CD4-positive, alpha-beta T cell treated with Interferon gamma for 1 hour (primary cell): ENCODE measurements at regions not wholly inside any gene's neighbourhood (a gene's known extent, or its start where the extent isn't known, plus 50 kb on each side); places are given as distances from the start of the nearest gene placed in this dataset.
"Not testable (repeated sequence)": the region's sequence is repeated elsewhere in the genome, so short reads cannot be mapped to it uniquely, and the experiment has no call there.

Experiments
- DNase-seq: peaks from one replicate; pipeline ENCODE4 v3.0.0-alpha.2; 2020

DNA sequence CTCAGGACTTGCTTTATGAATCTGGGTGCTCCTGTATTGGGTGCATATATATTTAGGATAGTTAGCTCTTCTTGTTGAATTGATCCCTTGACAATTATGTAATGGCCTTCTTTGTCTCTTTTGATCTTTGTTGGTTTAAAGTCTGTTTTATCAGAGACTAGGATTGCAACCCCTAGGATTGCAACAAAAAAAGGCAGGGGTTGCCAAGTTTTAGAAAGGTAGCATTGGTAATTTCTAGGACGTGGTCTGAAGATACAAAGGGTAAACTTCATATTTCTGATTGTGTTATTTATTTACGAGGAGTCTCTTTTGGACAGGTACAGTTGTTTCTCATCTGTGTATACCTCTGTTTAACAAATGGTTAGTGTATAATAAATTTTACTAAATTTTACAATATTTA, 433.7 kb downstream of the BTG1 start:
- DNase-seq, result not testable (repeated sequence)

DNA sequence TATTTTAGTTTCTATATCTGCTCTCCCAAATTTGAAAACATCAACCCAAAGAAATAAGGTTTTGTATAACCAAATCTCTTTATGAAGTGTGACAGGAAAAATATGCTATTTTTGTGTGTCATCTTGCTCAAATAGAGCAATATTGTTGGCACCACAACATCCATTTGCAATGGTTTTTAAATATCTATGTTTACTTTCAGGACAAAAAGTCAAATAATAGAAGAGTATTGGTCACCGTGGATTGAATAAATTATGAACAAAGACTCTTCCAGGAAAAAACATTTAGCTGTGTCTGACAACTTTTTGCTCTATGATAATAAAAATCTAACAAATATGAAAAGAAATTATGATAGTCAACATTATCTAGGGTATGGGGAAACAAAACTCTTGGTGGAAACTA, 439.2 kb downstream of the BTG1 start:
- no peak for DNase-seq

- no peak for DNase-seq
Measured at GRCh38 chr12:91704446-91704845, 441.2 kb downstream of the BTG1 start.

DNA sequence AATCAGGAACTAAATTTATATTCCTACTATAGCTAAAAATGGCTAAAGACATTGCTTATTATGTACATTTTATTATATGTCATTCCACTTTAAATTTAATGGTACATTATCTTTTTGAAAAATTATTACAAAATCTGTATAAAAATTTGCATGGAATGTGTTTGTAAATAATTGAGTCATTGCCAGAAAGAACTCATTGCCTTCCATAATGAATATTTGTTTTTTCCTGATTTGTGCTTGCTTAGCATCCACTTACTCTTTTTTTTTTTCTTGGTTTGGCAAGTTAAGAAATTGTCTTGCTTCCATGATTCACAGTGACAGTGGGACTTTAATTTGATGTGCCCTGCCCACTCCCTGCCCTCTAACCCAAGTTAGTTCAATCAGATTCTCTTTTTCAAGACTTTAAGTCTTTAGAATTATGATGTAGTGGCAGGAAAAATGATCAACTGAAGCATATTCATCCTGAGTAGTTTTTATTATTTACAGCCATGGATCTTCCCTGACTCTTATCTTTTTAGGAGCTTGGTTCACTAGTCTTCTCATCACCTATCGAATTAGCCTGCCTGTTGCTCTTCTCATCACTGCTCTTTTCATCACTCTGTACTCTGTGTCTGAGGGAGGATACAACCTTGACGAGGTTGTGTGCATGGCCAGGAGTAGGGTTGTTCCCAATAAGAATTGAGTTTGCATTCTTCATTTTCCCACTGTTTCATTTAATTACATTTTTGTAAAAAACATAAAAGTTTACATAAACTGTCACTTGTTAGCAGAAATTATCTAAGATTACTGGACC, 442.0 kb downstream of the BTG1 start:
- DNase-seq, result no peak

- DNase-seq, result no peak
Measured at GRCh38 chr12:91702843-91703425, 442.7 kb downstream of the BTG1 start.

DNA sequence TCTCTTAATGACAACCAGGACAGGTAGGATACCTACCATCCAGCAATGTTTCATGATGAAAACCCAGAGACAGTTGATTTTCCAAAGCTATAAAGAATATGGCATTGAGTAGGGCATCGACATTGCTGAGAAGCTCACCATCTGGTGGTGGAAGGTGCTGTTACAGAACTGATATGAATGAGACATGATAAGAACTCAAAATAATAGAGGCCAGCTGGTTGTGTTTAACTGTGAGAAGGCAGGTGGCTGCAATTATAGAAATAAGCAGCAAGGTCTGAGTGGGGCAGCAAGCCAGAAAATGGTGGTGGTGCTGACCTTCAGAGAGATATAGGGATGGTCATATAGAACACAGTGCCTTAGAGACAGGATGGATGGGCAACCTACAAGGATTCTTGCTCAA, 449.7 kb downstream of the BTG1 start:
- DNase-seq, result no peak

- not testable (repeated sequence) for DNase-seq
Measured at GRCh38 chr12:91695406-91695805, 450.2 kb downstream of the BTG1 start.

GRCh38 chr12:91690531-91690930, 455.1 kb downstream of the BTG1 start:
- no peak for DNase-seq

DNA sequence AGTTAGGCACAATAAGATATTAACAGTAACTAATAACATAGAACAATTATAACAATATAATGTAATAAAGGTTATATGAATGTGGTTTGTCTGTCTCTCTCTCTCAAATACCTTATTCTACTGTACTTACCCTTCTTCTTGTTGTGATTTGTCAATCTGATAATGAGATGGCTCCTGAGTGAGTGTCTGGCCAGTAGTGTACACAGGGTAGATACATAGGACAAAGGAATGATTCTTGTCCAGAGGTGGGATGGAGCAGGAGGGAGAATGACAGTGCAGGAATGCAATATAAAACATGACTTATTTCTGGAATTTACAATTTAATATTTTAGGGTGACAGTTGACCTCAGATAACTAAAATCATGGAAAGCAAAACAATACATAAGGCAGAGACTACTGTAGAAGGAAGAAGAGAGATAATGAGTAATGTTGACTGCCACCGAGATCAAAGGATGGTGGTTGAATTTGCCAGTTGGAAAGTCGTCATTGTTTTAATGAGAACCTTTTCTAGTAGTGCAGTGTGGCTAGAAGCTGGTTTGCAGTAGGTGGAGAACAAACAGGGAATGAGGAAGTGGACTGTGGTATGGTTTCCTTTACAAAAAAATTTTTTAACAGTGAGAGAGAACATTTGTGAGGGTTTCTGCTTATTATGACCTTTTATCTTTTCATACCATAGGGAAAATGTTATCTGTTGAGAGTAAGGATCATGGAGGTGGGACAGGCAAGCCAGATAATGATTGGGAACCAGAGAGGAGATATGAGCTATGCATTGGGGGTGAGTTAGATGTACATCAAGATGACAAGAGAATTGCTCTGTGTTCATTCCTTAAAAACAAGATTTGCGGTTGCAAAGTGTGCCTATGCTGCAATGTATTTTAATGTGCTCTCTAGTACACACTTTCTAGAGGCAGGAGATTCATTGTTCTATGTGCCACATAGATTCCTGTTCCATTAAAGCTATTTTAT, 458.3 kb downstream of the BTG1 start:
- DNase-seq, result no peak

GRCh38 chr12:91685917-91686316, 459.7 kb downstream of the BTG1 start:
- DNase-seq, result no peak

DNA sequence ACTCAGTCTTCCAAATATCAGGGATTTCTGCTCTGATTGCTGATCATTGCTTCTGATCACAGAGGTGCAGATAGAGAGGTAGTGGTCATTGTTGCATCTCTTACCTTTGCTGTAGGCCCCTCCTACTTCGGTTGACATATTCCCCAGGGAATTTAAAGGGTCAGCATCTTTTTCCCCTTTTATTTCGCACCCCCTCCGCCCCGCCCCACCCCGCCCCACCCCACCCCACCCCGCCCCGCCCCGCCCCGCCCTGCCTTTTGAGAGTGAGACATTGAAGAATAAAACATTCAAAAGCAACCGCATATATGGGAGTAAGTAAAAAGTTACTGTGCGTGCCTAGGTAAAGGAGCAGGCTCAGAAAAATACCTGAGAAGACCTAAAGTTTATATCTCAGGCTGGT, 463.9 kb downstream of the BTG1 start:
- no peak for DNase-seq

DNA sequence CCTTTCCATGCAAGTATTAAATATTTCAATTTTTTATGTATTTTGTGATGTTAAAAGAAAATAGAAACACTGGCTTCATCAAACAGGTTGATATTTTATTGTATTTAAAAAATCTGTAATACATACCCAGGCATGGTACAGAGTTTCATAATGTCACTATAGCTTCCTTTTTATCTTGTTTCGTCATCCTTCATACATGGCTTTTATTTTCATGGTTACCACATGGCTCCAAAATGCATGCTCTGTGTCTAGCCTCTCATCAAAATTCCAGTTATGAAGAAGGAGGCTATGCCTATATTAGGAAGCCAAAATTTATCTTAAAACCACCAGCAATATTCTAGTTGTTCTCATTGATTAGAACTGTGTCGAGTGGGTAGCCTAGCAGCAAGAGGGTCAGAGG, 464.8 kb downstream of the BTG1 start:
- DNase-seq, result no peak

GRCh38 chr12:91677556-91677955, 468.1 kb downstream of the BTG1 start:
- DNase-seq, result no peak

GRCh38 chr12:91675401-91675800, 470.2 kb downstream of the BTG1 start:
- no peak for DNase-seq

DNA sequence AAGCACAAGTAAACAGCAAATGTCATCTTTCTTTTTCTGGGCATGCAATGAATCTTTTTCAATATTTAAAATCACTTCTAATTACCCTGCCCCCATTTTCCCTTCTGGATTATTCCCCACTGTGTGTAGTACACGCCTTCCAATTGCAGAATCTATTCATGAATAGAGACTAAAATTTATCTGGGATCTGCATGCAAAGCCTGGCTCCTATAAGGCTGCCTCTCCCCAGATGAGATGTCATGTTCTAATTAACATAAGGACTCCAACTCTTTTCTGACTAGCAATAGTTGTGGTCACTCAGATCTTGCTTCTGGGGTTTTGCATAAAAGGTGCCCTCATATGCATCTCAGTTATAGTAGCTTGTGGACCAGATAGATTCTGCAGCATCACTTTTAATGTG, 473.5 kb downstream of the BTG1 start:
- DNase-seq, result no peak

DNA sequence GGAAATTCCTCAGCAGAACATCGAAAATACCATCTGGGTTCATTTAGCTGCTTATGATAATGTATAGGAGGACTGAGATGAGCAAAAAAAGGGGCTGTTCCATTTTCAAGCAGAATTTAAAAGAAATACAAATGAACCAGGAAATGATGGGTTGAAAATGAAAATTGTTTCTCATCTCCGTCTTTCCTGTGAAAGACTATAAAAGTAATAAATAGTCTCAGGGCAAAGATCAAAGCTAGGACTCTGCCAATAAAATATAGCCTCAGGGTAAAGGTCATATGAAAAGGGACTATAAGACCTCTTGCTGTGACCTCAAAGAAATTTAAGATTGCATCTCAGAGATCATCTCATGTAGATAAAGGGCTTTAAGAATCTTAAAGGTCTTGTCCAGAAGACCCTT, 478.0 kb downstream of the BTG1 start:
- DNase-seq, result no peak

- no peak for DNase-seq
Measured at GRCh38 chr12:91663744-91664143, 481.1 kb upstream of the DCN start.

DNA sequence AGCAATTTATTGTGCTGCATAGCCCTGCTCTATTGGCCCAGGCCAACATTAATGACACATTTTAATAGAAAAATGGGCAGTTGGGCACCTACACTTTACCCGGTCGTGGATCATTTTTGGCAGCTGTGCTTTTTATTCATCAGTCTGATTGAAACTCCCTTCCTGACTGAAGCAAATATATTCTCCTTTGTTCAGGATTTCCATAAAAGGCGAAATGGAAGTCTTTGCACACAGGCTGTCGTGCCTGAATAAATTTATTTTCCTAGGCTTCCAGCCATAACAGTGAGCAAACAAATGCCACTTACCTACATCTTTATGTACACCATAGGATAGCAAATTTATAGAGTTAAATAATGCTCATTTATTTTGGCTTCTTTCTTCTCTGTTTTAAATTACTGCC, 480.7 kb upstream of the DCN start:
- DNase-seq, result no peak

DNA sequence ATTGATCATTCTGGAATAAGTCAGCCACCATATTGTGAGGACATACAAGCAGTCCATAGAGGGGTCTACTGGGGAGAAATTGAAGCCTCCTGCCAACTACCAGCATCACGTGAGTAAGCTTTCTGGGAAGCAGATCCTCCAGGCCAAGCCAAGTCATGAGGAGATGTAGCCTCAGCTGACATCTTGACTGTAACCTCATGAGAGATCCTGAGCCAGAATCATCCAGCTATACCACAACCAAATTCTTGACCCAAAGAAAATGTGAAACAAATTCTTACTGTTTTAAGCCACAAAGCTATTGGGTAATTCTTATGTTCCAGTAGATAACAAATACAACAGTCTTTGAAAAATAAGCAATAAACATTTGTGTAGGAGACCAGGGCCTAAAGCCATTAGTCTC, 479.4 kb upstream of the DCN start:
- DNase-seq, result no peak

DNA sequence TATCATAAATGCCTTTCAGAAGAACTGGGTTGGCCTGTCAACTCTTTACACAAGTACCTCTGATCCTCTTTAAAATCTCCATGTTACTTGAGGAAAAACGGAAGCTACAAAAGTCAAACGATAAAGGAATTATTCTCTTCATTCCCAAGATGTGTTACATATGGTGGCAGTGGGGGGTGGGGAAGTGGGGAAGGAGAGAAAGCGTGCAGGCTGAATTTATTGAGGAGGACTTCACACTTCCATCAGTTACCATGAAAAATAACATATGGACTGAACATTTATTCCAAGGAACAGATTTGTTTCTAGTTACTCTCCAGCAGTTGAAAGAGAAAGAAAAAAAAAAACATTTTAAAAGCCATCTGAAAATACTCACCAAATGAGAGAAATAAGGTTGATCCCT, 474.4 kb upstream of the DCN start:
- no peak for DNase-seq

DNA sequence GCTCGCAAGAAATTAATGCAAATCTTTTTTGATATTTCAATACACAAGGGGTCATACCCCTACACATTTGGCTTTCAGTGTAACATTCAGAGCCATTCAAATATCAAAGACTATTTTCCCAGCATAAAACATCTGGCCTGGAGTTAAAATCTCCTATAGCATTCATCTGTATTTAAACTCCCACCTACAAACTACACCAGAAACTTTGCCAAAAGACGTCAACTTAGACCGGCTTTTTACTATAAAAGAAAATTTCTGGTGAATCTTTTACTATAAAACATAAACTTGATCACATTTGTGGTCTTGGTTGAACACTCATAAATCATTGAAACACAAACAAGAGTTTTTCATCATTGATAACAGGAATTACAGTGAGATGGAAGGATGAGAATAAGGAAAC, 473.3 kb upstream of the DCN start:
- no peak for DNase-seq

DNA sequence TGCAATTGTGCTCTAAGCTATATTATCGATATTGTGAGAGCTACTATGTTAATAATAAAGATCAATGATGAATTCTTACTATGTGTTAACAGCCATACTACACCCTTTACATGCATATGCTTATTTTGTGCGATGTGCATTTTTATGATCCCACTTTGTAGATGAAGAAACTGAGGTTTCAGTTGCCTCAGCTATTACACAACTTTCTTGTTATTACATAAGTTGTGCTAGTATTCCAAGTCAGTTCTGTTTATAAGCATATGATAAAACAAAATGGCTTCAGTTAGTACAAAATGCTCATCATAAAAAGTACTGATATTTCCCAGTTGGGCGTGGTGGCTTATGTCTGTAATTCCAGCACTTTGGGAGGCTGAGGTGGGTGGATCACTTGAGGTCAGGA, 471.5 kb upstream of the DCN start:
- no peak for DNase-seq

DNA sequence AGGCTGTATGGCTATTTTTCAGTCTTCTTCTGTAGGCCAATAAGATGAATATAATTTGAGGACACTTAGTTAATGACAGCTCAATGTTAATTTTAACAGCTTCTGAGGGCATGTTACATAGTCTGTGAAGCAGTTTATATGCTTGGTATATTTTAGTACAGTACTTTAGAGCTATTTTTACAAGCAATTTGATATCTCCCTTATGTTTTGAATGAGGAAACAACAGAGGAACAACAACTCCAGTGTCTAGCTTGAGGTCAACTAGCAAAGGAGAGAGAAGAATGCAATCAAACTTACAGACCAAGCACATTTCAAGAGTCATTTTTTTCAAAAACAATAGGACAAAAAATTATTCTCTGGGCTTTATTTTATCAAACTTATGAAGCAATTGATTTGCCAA, 469.1 kb upstream of the DCN start:
- DNase-seq, result no peak

DNA sequence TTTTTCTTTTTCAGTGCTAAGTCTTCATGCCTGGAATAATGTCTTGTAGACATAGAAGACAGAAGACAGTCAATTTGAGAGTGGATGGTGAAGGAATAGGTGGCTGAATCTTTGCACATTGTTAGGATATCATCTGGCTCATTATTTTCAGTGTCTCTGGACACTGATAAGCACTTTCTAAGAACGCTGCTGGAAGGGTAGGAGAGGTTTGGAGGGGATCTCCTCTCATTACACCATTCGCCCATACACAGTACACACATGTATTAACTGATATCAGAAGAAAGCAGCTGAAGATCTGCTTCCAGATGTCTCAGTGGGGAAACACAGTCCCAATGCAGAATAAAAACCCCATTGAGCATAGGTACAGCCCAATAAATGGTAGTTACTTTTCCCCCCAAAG, 461.1 kb upstream of the DCN start:
- no peak for DNase-seq
